H9 (cell line): ENCODE measurements at regions not wholly inside any gene's neighbourhood (a gene's known extent, or its start where the extent isn't known, plus 50 kb on each side); places are given as distances from the start of the nearest gene placed in this dataset.

Source experiments
- DNase-seq: peaks from one replicate; pipeline ENCODE4 v3.0.0-alpha.2; 2017
- H2AFZ ChIP-seq: one replicate; pipeline ENCODE4 v1.6.1; 2013; ENCODE audit warnings: mild to moderate bottlenecking, low read length, control low read depth, moderate library complexity
- H2AK5ac ChIP-seq: 2 replicates; pipeline ENCODE4 v1.6.1; 2013; ENCODE audit warnings: low read length, control low read depth, mixed read lengths; ENCODE audit not compliant: insufficient read length
- H2BK120ac ChIP-seq: one replicate; pipeline ENCODE4 v1.6.1; 2013; ENCODE audit warnings: low read depth, mild to moderate bottlenecking, low read length, control low read depth, inconsistent platforms; ENCODE audit not compliant: poor library complexity, severe bottlenecking
- H2BK12ac ChIP-seq: 2 replicates; pipeline ENCODE4 v1.6.1; 2013; ENCODE audit warnings: low read length, control low read depth, mixed read lengths, low read depth; ENCODE audit not compliant: insufficient read length
- H2BK15ac ChIP-seq: 2 replicates; pipeline ENCODE4 v1.6.1; 2013; ENCODE audit warnings: low read depth, low read length, control low read depth
- H2BK20ac ChIP-seq: one replicate; pipeline ENCODE4 v1.6.1; 2013; ENCODE audit warnings: low read depth, mild to moderate bottlenecking, low read length, control low read depth, inconsistent platforms; ENCODE audit not compliant: poor library complexity, severe bottlenecking
- H2BK5ac ChIP-seq: 2 replicates; pipeline ENCODE4 v1.6.1; 2013; ENCODE audit warnings: low read length, control low read depth, mixed read lengths; ENCODE audit not compliant: insufficient read length
- H3K14ac ChIP-seq: 2 replicates; pipeline ENCODE4 v1.6.1; 2013; ENCODE audit warnings: low read length, control low read depth; ENCODE audit not compliant: insufficient read depth
- H3K18ac ChIP-seq: 2 replicates; pipeline ENCODE4 v1.6.1; 2013; ENCODE audit warnings: low read depth, mild to moderate bottlenecking, mixed read lengths, low read length, control low read depth; ENCODE audit not compliant: insufficient read length
- H3K23ac ChIP-seq: 2 replicates; pipeline ENCODE4 v1.6.1; 2013; ENCODE audit warnings: low read length, control low read depth, mixed read lengths, low read depth; ENCODE audit not compliant: insufficient read length
- H3K23me2 ChIP-seq: 2 replicates; pipeline ENCODE4 v1.6.1; 2013; ENCODE audit warnings: low read depth, mild to moderate bottlenecking, mixed read lengths, low read length, control low read depth; ENCODE audit not compliant: insufficient read length, poor library complexity, severe bottlenecking
- H3K27ac ChIP-seq: 2 replicates; pipeline ENCODE4 v1.5.1; 2013; ENCODE audit warnings: low read length, control low read depth, mixed read lengths, low read depth; ENCODE audit not compliant: insufficient read length
- H3K27me3 ChIP-seq: 2 replicates; pipeline ENCODE4 v1.6.1; 2013; ENCODE audit warnings: low read length, control low read depth, inconsistent platforms; ENCODE audit not compliant: insufficient read depth
- H3K4ac ChIP-seq: 2 replicates; pipeline ENCODE4 v1.6.1; 2013; ENCODE audit warnings: low read depth, mild to moderate bottlenecking, control low read depth, inconsistent platforms, low read length, moderate library complexity
- H3K4me1 ChIP-seq: 2 replicates; pipeline ENCODE4 v1.6.1; 2013; ENCODE audit warnings: low read length, control low read depth, inconsistent platforms; ENCODE audit not compliant: insufficient read depth
- H3K4me2 ChIP-seq: 2 replicates; pipeline ENCODE4 v1.6.1; 2013; ENCODE audit warnings: low read length, control low read depth, mixed read lengths; ENCODE audit not compliant: insufficient read length, insufficient read depth
- H3K56ac ChIP-seq: 2 replicates; pipeline ENCODE4 v1.6.1; 2013; ENCODE audit warnings: low read depth, mild to moderate bottlenecking, mixed read lengths, low read length, control low read depth; ENCODE audit not compliant: insufficient read length
- H3K79me1 ChIP-seq: 2 replicates; pipeline ENCODE4 v1.6.1; 2013; ENCODE audit warnings: low read depth, mild to moderate bottlenecking, moderate library complexity, low read length, control low read depth, inconsistent platforms; ENCODE audit not compliant: insufficient read depth, poor library complexity, severe bottlenecking
- H3K79me2 ChIP-seq: 2 replicates; pipeline ENCODE4 v1.6.1; 2013; ENCODE audit warnings: low read length, control low read depth, inconsistent platforms; ENCODE audit not compliant: insufficient read depth
- H3K9ac ChIP-seq: 2 replicates; pipeline ENCODE4 v1.6.1; 2013; ENCODE audit warnings: low read length, control low read depth, mixed read lengths; ENCODE audit not compliant: insufficient read length; ENCODE audit errors: extremely low read depth
- H3K9me3 ChIP-seq: one replicate; pipeline ENCODE4 v1.6.1; 2013; ENCODE audit warnings: low read depth, low read length, inconsistent platforms; ENCODE audit not compliant: control insufficient read depth
- H3T11ph ChIP-seq: one replicate; pipeline ENCODE4 v1.6.1; 2013; ENCODE audit warnings: mild to moderate bottlenecking, low read length, control low read depth, inconsistent platforms
- H4K20me1 ChIP-seq: one replicate; pipeline ENCODE4 v1.6.1; 2013; ENCODE audit not compliant: control insufficient read depth, insufficient read length, insufficient read depth
- H4K5ac ChIP-seq: 2 replicates; pipeline ENCODE4 v1.6.1; 2013; ENCODE audit warnings: low read depth, mild to moderate bottlenecking, mixed read lengths, low read length, control low read depth; ENCODE audit not compliant: insufficient read length
- H4K8ac ChIP-seq: replicated peaks from 2 replicates; pipeline ENCODE4 v1.6.1; 2013; ENCODE audit warnings: low read length, control low read depth, mixed read lengths, low read depth; ENCODE audit not compliant: insufficient read length
- H4K91ac ChIP-seq: 2 replicates; pipeline ENCODE4 v1.6.1; 2013; ENCODE audit warnings: low read depth, mild to moderate bottlenecking, moderate library complexity, mixed read lengths, low read length, control low read depth; ENCODE audit not compliant: insufficient read length
- H3K27ac Mint-ChIP-seq, 3 experiments: 2 replicates in 2 of 3; 3 replicates in 1 of 3; pipeline ENCODE4 v1.8.0; 2020 to 2021; ENCODE audit warnings: mixed read lengths in 3 of 3, mild to moderate bottlenecking in 1 of 3, moderate library complexity in 1 of 3
- H3K27me3 Mint-ChIP-seq: 2 replicates; pipeline ENCODE4 v1.8.0; 2021; ENCODE audit warnings: low read depth, mild to moderate bottlenecking, moderate library complexity, mixed read lengths
- H3K36me3 Mint-ChIP-seq, 3 experiments: 2 replicates in 2 of 3; 3 replicates in 1 of 3; pipeline ENCODE4 v1.8.0; 2020 to 2021; ENCODE audit warnings: low read depth in 3 of 3, mixed read lengths in 3 of 3; ENCODE audit not compliant: insufficient read depth in 1 of 3
- H3K4me1 Mint-ChIP-seq, 2 experiments: 2 replicates each; pipeline ENCODE4 v1.8.0; 2020; ENCODE audit warnings: mixed read lengths in 2 of 2
- H3K4me3 Mint-ChIP-seq, 2 experiments: 2 replicates in 1 of 2; 3 replicates in 1 of 2; pipeline ENCODE4 v1.8.0; 2020 to 2021; ENCODE audit warnings: mild to moderate bottlenecking in 2 of 2, mixed read lengths in 2 of 2, moderate library complexity in 1 of 2
- H3K9me3 Mint-ChIP-seq, 2 experiments: 2 replicates in 1 of 2; 3 replicates in 1 of 2; pipeline ENCODE4 v1.8.0; 2020; ENCODE audit warnings: mild to moderate bottlenecking in 2 of 2, mixed read lengths in 2 of 2, moderate library complexity in 1 of 2
- WGBS: extraction: QIAGEN DNeasy Blood & Tissue Kit; methylation state at CpG from one replicate; pipeline ENCODE4 v1.1.7; 2013; ENCODE audit warnings: missing lambda C conversion rate, low lambda C conversion rate, mixed read lengths; ENCODE audit not compliant: insufficient read length; ENCODE audit errors: extremely low coverage; 5-methylcytosine and 5-hydroxymethylcytosine counted together
- TF ChIP-seq, protein P1 (sequence below): fragments of 200-600 bp; sonication (generic); conservative IDR thresholded peaks from 3 replicates; pipeline ENCODE4 v1.8.0; 2021; ENCODE audit warnings: antibody characterized with exemption, mild to moderate bottlenecking

DNA sequence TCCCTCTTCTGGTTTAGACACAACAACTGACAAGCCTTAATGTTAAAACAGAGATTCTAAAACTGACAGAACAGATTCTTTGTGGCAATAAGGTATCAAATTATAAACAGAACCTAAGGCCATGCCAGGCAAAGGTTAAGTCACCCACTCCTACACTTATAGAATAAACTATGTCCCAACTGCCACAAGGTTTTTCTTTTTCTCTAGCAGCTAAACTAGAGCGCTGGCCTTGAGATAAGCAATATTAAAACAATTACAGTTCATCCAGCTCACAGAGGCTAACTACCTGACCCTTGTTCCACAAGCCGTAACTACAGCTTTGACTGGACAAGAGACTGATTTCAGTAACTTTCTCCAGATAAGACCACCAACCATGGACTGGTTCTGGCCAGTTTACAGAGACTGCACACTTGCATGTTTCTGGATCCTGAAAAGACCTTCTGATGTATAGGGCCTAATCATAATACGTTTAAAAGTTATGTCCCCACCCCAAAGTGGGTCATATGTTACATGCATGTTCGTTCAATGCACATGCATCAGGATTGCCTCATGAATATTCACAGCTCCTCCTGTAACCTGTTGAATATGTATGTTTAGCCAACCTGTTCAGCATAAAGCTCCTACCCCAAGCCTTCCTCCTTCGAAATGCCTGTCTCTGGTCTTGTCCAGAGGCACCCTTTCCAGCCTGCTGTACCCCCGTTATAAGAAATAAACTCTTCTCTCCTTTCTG, 61.9 kb upstream of the VASH1 start:
- no peaks in the 10 kb centered on the region for H3K9me3 ChIP-seq
- H3K36me3 Mint-ChIP-seq = no peaks in the 10 kb centered on the region
- no peak overlapping the region for H3K18ac ChIP-seq
- no peak overlapping the region for H4K8ac ChIP-seq
- no peaks in the 10 kb centered on the region for H3K27me3 ChIP-seq
- no peak overlapping the region for H2BK120ac ChIP-seq
- H3K79me1 ChIP-seq = no peaks in the 10 kb centered on the region
- no peak overlapping the region for H2AFZ ChIP-seq
- no peak overlapping the region for H2AK5ac ChIP-seq
- H2BK12ac ChIP-seq = no peak overlapping the region
- peaks cover 3% of the 10 kb centered on the region; the same call in 1 of the 2 replicates for H3K27me3 Mint-ChIP-seq
- H3K4me3 Mint-ChIP-seq = no peak overlapping the region
- H3K56ac ChIP-seq = no peak overlapping the region
- no peak overlapping the region for H3T11ph ChIP-seq
- no peak overlapping the region for H3K14ac ChIP-seq
- no CpG with 5 or more reads among the region's 6 CpGs for WGBS
- H4K20me1 ChIP-seq = no peaks in the 10 kb centered on the region
- H2BK5ac ChIP-seq = no peak overlapping the region
- H3K4me2 ChIP-seq = no peak overlapping the region
- DNase-seq = no peak
- no peaks in the 10 kb centered on the region for H3K23me2 ChIP-seq
- no peaks in the 10 kb centered on the region for H3K9me3 Mint-ChIP-seq
- H3K79me2 ChIP-seq = no peaks in the 10 kb centered on the region
- no peak overlapping the region for H3K9ac ChIP-seq
- H3K4me1 Mint-ChIP-seq = no peaks in the 10 kb centered on the region; a peak in 1 of 4 replicates
- no peak overlapping the region for H3K27ac Mint-ChIP-seq
- no peak overlapping the region for H3K23ac ChIP-seq
- H4K5ac ChIP-seq = no peak overlapping the region
- no peak overlapping the region for H3K27ac ChIP-seq
- no peak overlapping the region for H3K4ac ChIP-seq
- H2BK15ac ChIP-seq = no peak overlapping the region
- H2BK20ac ChIP-seq = no peak overlapping the region
- H3K4me1 ChIP-seq = no peaks in the 10 kb centered on the region
- H4K91ac ChIP-seq = no peak overlapping the region
- TF ChIP-seq, protein P1, sequence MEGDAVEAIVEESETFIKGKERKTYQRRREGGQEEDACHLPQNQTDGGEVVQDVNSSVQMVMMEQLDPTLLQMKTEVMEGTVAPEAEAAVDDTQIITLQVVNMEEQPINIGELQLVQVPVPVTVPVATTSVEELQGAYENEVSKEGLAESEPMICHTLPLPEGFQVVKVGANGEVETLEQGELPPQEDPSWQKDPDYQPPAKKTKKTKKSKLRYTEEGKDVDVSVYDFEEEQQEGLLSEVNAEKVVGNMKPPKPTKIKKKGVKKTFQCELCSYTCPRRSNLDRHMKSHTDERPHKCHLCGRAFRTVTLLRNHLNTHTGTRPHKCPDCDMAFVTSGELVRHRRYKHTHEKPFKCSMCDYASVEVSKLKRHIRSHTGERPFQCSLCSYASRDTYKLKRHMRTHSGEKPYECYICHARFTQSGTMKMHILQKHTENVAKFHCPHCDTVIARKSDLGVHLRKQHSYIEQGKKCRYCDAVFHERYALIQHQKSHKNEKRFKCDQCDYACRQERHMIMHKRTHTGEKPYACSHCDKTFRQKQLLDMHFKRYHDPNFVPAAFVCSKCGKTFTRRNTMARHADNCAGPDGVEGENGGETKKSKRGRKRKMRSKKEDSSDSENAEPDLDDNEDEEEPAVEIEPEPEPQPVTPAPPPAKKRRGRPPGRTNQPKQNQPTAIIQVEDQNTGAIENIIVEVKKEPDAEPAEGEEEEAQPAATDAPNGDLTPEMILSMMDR = no peak
